Transverse colon (tissue), 4 donors: ENCODE measurements at regions not wholly inside any gene's neighbourhood (a gene's known extent, or its start where the extent isn't known, plus 50 kb on each side); places are given as distances from the start of the nearest gene placed in this dataset.

ENCODE experiments used
- POLR2A ChIP-seq: fragments of 450-650 bp; IDR thresholded peaks from one replicate; pipeline ENCODE4 v1.6.1; 2016; ENCODE audit warnings: antibody characterized with exemption, mild to moderate bottlenecking, moderate library complexity
- POLR2AphosphoS5 ChIP-seq, 3 donors: sonication (generic); formaldehyde crosslinking; IDR thresholded peaks; one replicate each; pipeline ENCODE4 v1.6.1; 2016; ENCODE audit warnings: antibody characterized with exemption in 3 of 3
- TF ChIP-seq, protein P1 (sequence below), 5 experiments: fragments of 200-600 bp in 3 of 5; fragments of 450-650 bp in 2 of 5; sonication (generic) in 3 of 5; IDR thresholded peaks; 1 replicate in 2 of 5; 2 replicates in 3 of 5; pipeline ENCODE4 v1.5.1; 2016 to 2017; ENCODE audit warnings: antibody characterized with exemption in 5 of 5, inconsistent platforms in 3 of 5, mild to moderate bottlenecking in 2 of 5, moderate library complexity in 1 of 5

DNA sequence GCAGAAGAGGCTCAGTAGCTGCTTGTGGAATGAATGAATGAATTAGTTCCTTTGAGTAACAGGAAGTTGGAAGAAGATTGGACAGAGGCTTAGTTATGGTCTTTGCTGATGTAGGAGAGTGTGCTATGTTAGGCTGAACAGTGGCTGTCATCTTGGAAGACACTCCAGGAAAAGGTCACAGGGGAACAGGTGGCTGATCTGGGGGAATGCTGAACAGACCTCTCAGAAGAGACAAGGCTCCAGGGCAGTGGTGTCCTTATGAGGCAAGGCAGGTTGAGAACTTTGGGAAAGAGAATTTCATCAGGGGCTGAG, 62.3 kb downstream of the UTRN start:
- TF ChIP-seq POLR2A (no peak), POLR2AphosphoS5 (IDR thresholded peaks at IDR 0.05) (no peak)
- TF ChIP-seq, protein P1, sequence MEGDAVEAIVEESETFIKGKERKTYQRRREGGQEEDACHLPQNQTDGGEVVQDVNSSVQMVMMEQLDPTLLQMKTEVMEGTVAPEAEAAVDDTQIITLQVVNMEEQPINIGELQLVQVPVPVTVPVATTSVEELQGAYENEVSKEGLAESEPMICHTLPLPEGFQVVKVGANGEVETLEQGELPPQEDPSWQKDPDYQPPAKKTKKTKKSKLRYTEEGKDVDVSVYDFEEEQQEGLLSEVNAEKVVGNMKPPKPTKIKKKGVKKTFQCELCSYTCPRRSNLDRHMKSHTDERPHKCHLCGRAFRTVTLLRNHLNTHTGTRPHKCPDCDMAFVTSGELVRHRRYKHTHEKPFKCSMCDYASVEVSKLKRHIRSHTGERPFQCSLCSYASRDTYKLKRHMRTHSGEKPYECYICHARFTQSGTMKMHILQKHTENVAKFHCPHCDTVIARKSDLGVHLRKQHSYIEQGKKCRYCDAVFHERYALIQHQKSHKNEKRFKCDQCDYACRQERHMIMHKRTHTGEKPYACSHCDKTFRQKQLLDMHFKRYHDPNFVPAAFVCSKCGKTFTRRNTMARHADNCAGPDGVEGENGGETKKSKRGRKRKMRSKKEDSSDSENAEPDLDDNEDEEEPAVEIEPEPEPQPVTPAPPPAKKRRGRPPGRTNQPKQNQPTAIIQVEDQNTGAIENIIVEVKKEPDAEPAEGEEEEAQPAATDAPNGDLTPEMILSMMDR (IDR thresholded peaks at IDR 0.05) = no peak
